PC-3 (cell line): ENCODE measurements at regions not wholly inside any gene's neighbourhood (a gene's known extent, or its start where the extent isn't known, plus 50 kb on each side); places are given as distances from the start of the nearest gene placed in this dataset.
A peak's percentile ranks its signal among the peaks of the same experiment; 100 is the strongest.

Experiments used
- ATAC-seq: fragments of 200-7000 bp; cut with Tn5 transposase; 2 replicates; pipeline ENCODE4 v1.9.1; 2020; ENCODE audit warnings: mild to moderate bottlenecking, moderate library complexity
- BruUV-seq: library from RNA; stranded (reverse); fragments of 400-500 nt; replicated peaks from 2 replicates; lab custom pipeline; 2021; lab: Mats Ljungman, UMichigan
- CTCF ChIA-PET: fragments of 300-600 bp; sonication (Branson Sonifier 250); formaldehyde crosslinking; loops from one replicate; lab custom pipeline; 2022; ENCODE audit warnings: antibody characterized with exemption; lab: Charles Lee
- POLR2A ChIA-PET: fragments of 300-600 bp; sonication (Branson Sonifier 250); formaldehyde crosslinking; loops from one replicate; lab custom pipeline; 2022; ENCODE audit warnings: antibody characterized with exemption; ENCODE audit not compliant: unreplicated experiment; lab: Charles Lee
- DNase-seq: peaks from one replicate; pipeline ENCODE4 v3.0.0-alpha.2; 2015
- H2AFZ ChIP-seq: fragments of 300-600 bp; sonication (generic); 2 replicates; pipeline ENCODE4 v1.6.0; 2016; ENCODE audit warnings: antibody characterized with exemption, low read length
- H3F3A ChIP-seq: fragments of 300-600 bp; sonication (generic); one replicate; pipeline ENCODE4 v1.6.0; 2017; ENCODE audit warnings: antibody characterized with exemption, low read length, control low read depth, mild to moderate bottlenecking; ENCODE audit not compliant: unreplicated experiment
- H3K27ac ChIP-seq: fragments of 300-600 bp; sonication (generic); 2 replicates; pipeline ENCODE4 v1.5.1; 2016; ENCODE audit warnings: mild to moderate bottlenecking, low read length
- H3K27me3 ChIP-seq: fragments of 300-600 bp; sonication (generic); 2 replicates; pipeline ENCODE4 v1.6.1; 2016; ENCODE audit warnings: low read length, mixed read lengths
- H3K36me3 ChIP-seq: fragments of 300-600 bp; sonication (generic); 2 replicates; pipeline ENCODE4 v1.6.1; 2016; ENCODE audit warnings: low read depth, mixed run types, low read length, mixed read lengths
- H3K4me1 ChIP-seq: fragments of 300-600 bp; sonication (generic); 2 replicates; pipeline ENCODE4 v1.5.1; 2016; ENCODE audit warnings: low read length; ENCODE audit not compliant: insufficient read depth
- H3K4me2 ChIP-seq: fragments of 300-600 bp; sonication (generic); 2 replicates; pipeline ENCODE4 v1.6.0; 2016; ENCODE audit warnings: low read length
- H3K4me3 ChIP-seq: fragments of 300-600 bp; sonication (generic); 2 replicates; pipeline ENCODE4 v1.5.1; 2016; ENCODE audit warnings: mild to moderate bottlenecking, low read length, mixed read lengths
- H3K79me2 ChIP-seq: fragments of 300-600 bp; sonication (generic); 2 replicates; pipeline ENCODE4 v1.6.1; 2017; ENCODE audit warnings: low read length, mixed read lengths
- H3K9ac ChIP-seq: fragments of 300-600 bp; sonication (generic); 2 replicates; pipeline ENCODE4 v1.6.0; 2016; ENCODE audit warnings: mild to moderate bottlenecking, low read length
- H3K9me2 ChIP-seq: fragments of 300-600 bp; sonication (generic); replicated peaks from 2 replicates; pipeline ENCODE4 v1.6.1; 2016; ENCODE audit warnings: mixed run types, low read length, mixed read lengths
- H3K9me3 ChIP-seq: fragments of 300-600 bp; sonication (generic); 2 replicates; pipeline ENCODE4 v1.6.1; 2016; ENCODE audit warnings: low read length, mixed read lengths
- H4K20me1 ChIP-seq: fragments of 300-600 bp; sonication (generic); 2 replicates; pipeline ENCODE4 v1.6.1; 2016; ENCODE audit warnings: low read length, mixed read lengths
- CTCF ChIP-seq: fragments of 300-600 bp; sonication (generic); conservative IDR thresholded peaks from 2 replicates; pipeline ENCODE4 v1.5.1; 2017; ENCODE audit warnings: antibody characterized with exemption, low read depth, mild to moderate bottlenecking, low read length
- EZH2 ChIP-seq: fragments of 300-600 bp; sonication (generic); IDR thresholded peaks from one replicate; pipeline ENCODE4 v1.6.1; 2017; ENCODE audit warnings: antibody characterized with exemption, mild to moderate bottlenecking, low read length; ENCODE audit not compliant: unreplicated experiment
- EZH2phosphoT487 ChIP-seq: fragments of 300-600 bp; sonication (generic); IDR thresholded peaks from 2 replicates; pipeline ENCODE4 v1.6.1; 2018; ENCODE audit warnings: mild to moderate bottlenecking, antibody characterized with exemption, low read length, borderline replicate concordance
- intact Hi-C: fragments of 100-400 bp; cut with micrococcal nuclease; formaldehyde crosslinking; loops from 2 replicates; pipeline ENCODE4 v1.9.0; 2023

- Histone ChIP-seq H3K36me3 (no peaks in the 10 kb centered on the region), H3K9me3 (no peaks in the 10 kb centered on the region), H2AFZ (no peak overlapping the region), H4K20me1 (no peaks in the 10 kb centered on the region), H3K4me3 (no peak overlapping the region), H3K4me2 (no peak overlapping the region), H3K4me1 (peaks cover 20% of the 10 kb centered on the region), H3K27me3 (no peaks in the 10 kb centered on the region), H3F3A (no peaks in the 10 kb centered on the region), H3K9me2 (no peaks in the 10 kb centered on the region), H3K9ac (no peak overlapping the region), H3K79me2 (no peaks in the 10 kb centered on the region), H3K27ac (peak overlapping the region; percentile 78)
- no TSS peak for BruUV-seq
- ATAC-seq (no peak), DNase-seq (no peak)
- intact Hi-C loops, result no loop called here
- POLR2A ChIA-PET, result no interaction called here
- CTCF ChIA-PET, result no interaction called here
- no peak for TF ChIP-seq CTCF
- TF ChIP-seq EZH2, result no peak
- TF ChIP-seq EZH2phosphoT487, result no peak
Measured at GRCh38 chr4:4764558-4764905, 94.9 kb upstream of the MSX1 start.

- H3K4me3 ChIP-seq, result no peak overlapping the region
- ChIA-PET POLR2A (no interaction called here), CTCF (no interaction called here)
- H3K27me3 ChIP-seq, result no peaks in the 10 kb centered on the region
- no peak overlapping the region; the same call in 1 of the 2 replicates for H2AFZ ChIP-seq
- peak; percentile 47 for DNase-seq
- no peaks in the 10 kb centered on the region for H3K9me3 ChIP-seq
- no peak for TF ChIP-seq EZH2
- TF ChIP-seq CTCF, result no peak
- no peak for TF ChIP-seq EZH2phosphoT487
- no peaks in the 10 kb centered on the region for H4K20me1 ChIP-seq
- no peaks in the 10 kb centered on the region for H3K9me2 ChIP-seq
- peaks cover 20% of the 10 kb centered on the region for H3K4me1 ChIP-seq
- no TSS peak for BruUV-seq
- H3K9ac ChIP-seq, result peak overlapping the region; percentile 23; the same call in 1 of the 2 replicates
- H3K36me3 ChIP-seq, result no peaks in the 10 kb centered on the region
- no peaks in the 10 kb centered on the region for H3K79me2 ChIP-seq
- no peak overlapping the region for H3K4me2 ChIP-seq
- intact Hi-C loops, result no loop called here
- ATAC-seq, result 0 out of 2 replicates have a peak, but pooled peaks have one; percentile 29
- no peaks in the 10 kb centered on the region for H3F3A ChIP-seq
- H3K27ac ChIP-seq, result peak overlapping the region; percentile 78
Measured at GRCh38 chr4:4763822-4764557, 95.5 kb upstream of the MSX1 start.
